ENCODE measurements at regions not wholly inside any gene's neighbourhood (a gene's known extent, or its start where the extent isn't known, plus 50 kb on each side); places are given as distances from the start of the nearest gene placed in this dataset.

GRCh38 chr2:175743011-175743410, 259.1 kb downstream of the LNPK start:
- no peaks in the 10 kb centered on the region for H3K36me3 ChIP-seq (ENCODE audit: control insufficient read depth, insufficient read depth, low read length)
- DNase-seq (ENCODE audit: extremely low read depth, insufficient read length): no peak
- H3K4me3 ChIP-seq (replicated peaks; ENCODE audit: low read depth, low read length): no peak overlapping the region
- H3K27me3 ChIP-seq (replicated peaks; ENCODE audit: control insufficient read depth, insufficient read depth, low read length): no peaks in the 10 kb centered on the region; the same call in 1 of the 2 replicates
- no peak for TF ChIP-seq CTCF (IDR thresholded peaks at IDR 0.05; ENCODE audit: insufficient read depth, low read length, poor library complexity, severe bottlenecking)

GRCh38 chr2:175742367-175742766, 259.7 kb downstream of the LNPK start:
- DNase-seq (ENCODE audit: extremely low read depth, insufficient read length): no peak
- no peaks in the 10 kb centered on the region for H3K36me3 ChIP-seq (ENCODE audit: control insufficient read depth, insufficient read depth, low read length)
- no peaks in the 10 kb centered on the region; the same call in 1 of the 2 replicates for H3K27me3 ChIP-seq (replicated peaks; ENCODE audit: control insufficient read depth, insufficient read depth, low read length)
- no peak overlapping the region for H3K4me3 ChIP-seq (replicated peaks; ENCODE audit: low read depth, low read length)
- no peak for TF ChIP-seq CTCF (IDR thresholded peaks at IDR 0.05; ENCODE audit: insufficient read depth, low read length, poor library complexity, severe bottlenecking)

GRCh38 chr2:175741164-175741563, 260.9 kb downstream of the LNPK start:
- no peak for DNase-seq (ENCODE audit: extremely low read depth, insufficient read length)
- no peak for TF ChIP-seq CTCF (IDR thresholded peaks at IDR 0.05; ENCODE audit: insufficient read depth, low read length, poor library complexity, severe bottlenecking)
- Histone ChIP-seq H3K4me3 (replicated peaks; ENCODE audit: low read depth, low read length) (no peak overlapping the region), H3K27me3 (replicated peaks; ENCODE audit: control insufficient read depth, insufficient read depth, low read length) (no peaks in the 10 kb centered on the region; the same call in 1 of the 2 replicates), H3K36me3 (ENCODE audit: control insufficient read depth, insufficient read depth, low read length) (no peaks in the 10 kb centered on the region)

GRCh38 chr2:175737722-175738361, 264.2 kb downstream of the LNPK start:
- no peaks in the 10 kb centered on the region; the same call in 1 of the 2 replicates for H3K27me3 ChIP-seq (replicated peaks; ENCODE audit: control insufficient read depth, insufficient read depth, low read length)
- DNase-seq (ENCODE audit: extremely low read depth, insufficient read length): no peak
- H3K4me3 ChIP-seq (replicated peaks; ENCODE audit: low read depth, low read length): no peak overlapping the region
- H3K36me3 ChIP-seq (ENCODE audit: control insufficient read depth, insufficient read depth, low read length): no peaks in the 10 kb centered on the region
- TF ChIP-seq CTCF (IDR thresholded peaks at IDR 0.05; ENCODE audit: insufficient read depth, low read length, poor library complexity, severe bottlenecking): no peak

- Histone ChIP-seq H3K4me3 (replicated peaks; ENCODE audit: low read depth, low read length) (no peak overlapping the region), H3K36me3 (ENCODE audit: control insufficient read depth, insufficient read depth, low read length) (no peaks in the 10 kb centered on the region), H3K27me3 (replicated peaks; ENCODE audit: control insufficient read depth, insufficient read depth, low read length) (no peaks in the 10 kb centered on the region; the same call in 1 of the 2 replicates)
- DNase-seq (ENCODE audit: extremely low read depth, insufficient read length): no peak
- no peak for TF ChIP-seq CTCF (IDR thresholded peaks at IDR 0.05; ENCODE audit: insufficient read depth, low read length, poor library complexity, severe bottlenecking)
These were observed 267.4 kb downstream of the LNPK start for GRCh38 chr2:175734686-175735085.

- no peaks in the 10 kb centered on the region for H3K36me3 ChIP-seq (ENCODE audit: control insufficient read depth, insufficient read depth, low read length)
- H3K27me3 ChIP-seq (replicated peaks; ENCODE audit: control insufficient read depth, insufficient read depth, low read length): no peaks in the 10 kb centered on the region; the same call in 1 of the 2 replicates
- no peak for TF ChIP-seq CTCF (IDR thresholded peaks at IDR 0.05; ENCODE audit: insufficient read depth, low read length, poor library complexity, severe bottlenecking)
- no peak overlapping the region for H3K4me3 ChIP-seq (replicated peaks; ENCODE audit: low read depth, low read length)
- DNase-seq (ENCODE audit: extremely low read depth, insufficient read length): no peak
These were observed 269.5 kb downstream of the LNPK start for GRCh38 chr2:175732531-175732930.

All from GM06990 (cell line).